ENCODE measurements at regions not wholly inside any gene's neighbourhood (a gene's known extent, or its start where the extent isn't known, plus 50 kb on each side); places are given as distances from the start of the nearest gene placed in this dataset.

DNA sequence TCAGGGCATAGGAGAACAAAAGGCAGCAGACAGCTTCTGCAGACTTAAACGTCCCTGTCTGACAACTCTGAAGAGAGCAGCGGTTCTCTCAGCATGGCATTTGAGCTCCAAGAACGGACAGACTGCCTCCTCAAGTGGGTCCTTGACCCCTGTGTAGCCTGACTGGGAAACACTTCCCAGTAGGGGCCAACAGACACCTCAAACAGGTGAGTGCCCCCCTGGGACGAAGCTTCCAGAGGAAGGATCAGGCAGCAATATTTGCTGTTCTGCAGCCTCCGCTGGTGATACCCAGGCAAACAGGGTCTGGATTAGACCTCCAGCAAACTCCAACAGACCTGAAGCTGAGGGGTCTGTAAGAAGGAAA is 66.9 kb upstream of the NEDD9 start (continued):
- TF ChIP-seq SAFB2 (CRISPR knock-in tag; IDR thresholded peaks at IDR 0.05; ENCODE audit: borderline replicate concordance, low read depth) (peak; percentile 90), ZNF839 (CRISPR knock-in tag; IDR thresholded peaks at IDR 0.05; ENCODE audit: borderline replicate concordance) (0 out of 2 replicates have a peak, but pooled peaks have one; percentile 62), ZNF816 (CRISPR knock-in tag; IDR thresholded peaks at IDR 0.05; ENCODE audit: borderline replicate concordance) (peak; percentile 14; the same call in 1 of the 2 replicates), KAT7 (CRISPR knock-in tag; IDR thresholded peaks at IDR 0.05; ENCODE audit: borderline replicate concordance) (0 out of 2 replicates have a peak, but pooled peaks have one; percentile 2), ARID4A (CRISPR knock-in tag; IDR thresholded peaks at IDR 0.05; ENCODE audit: borderline replicate concordance) (peak; percentile 44; the same call in 1 of the 2 replicates), WIZ (CRISPR knock-in tag; IDR thresholded peaks at IDR 0.05) (peak; percentile 75; the same call in 1 of the 2 replicates), UBTF (CRISPR knock-in tag; IDR thresholded peaks at IDR 0.05) (peak; percentile 3; the same call in 1 of the 2 replicates), ZNF598 (CRISPR knock-in tag; IDR thresholded peaks at IDR 0.05; ENCODE audit: borderline replicate concordance) (peak; percentile 81; the same call in 1 of the 2 replicates), ZNF781 (CRISPR knock-in tag; IDR thresholded peaks at IDR 0.05; ENCODE audit: borderline replicate concordance, not compliant biosample characterization) (peak; percentile 7), ZFP36L1 (CRISPR knock-in tag; IDR thresholded peaks at IDR 0.05) (0 out of 2 replicates have a peak, but pooled peaks have one; percentile 2)
- TF ChIP-seq, protein P1, sequence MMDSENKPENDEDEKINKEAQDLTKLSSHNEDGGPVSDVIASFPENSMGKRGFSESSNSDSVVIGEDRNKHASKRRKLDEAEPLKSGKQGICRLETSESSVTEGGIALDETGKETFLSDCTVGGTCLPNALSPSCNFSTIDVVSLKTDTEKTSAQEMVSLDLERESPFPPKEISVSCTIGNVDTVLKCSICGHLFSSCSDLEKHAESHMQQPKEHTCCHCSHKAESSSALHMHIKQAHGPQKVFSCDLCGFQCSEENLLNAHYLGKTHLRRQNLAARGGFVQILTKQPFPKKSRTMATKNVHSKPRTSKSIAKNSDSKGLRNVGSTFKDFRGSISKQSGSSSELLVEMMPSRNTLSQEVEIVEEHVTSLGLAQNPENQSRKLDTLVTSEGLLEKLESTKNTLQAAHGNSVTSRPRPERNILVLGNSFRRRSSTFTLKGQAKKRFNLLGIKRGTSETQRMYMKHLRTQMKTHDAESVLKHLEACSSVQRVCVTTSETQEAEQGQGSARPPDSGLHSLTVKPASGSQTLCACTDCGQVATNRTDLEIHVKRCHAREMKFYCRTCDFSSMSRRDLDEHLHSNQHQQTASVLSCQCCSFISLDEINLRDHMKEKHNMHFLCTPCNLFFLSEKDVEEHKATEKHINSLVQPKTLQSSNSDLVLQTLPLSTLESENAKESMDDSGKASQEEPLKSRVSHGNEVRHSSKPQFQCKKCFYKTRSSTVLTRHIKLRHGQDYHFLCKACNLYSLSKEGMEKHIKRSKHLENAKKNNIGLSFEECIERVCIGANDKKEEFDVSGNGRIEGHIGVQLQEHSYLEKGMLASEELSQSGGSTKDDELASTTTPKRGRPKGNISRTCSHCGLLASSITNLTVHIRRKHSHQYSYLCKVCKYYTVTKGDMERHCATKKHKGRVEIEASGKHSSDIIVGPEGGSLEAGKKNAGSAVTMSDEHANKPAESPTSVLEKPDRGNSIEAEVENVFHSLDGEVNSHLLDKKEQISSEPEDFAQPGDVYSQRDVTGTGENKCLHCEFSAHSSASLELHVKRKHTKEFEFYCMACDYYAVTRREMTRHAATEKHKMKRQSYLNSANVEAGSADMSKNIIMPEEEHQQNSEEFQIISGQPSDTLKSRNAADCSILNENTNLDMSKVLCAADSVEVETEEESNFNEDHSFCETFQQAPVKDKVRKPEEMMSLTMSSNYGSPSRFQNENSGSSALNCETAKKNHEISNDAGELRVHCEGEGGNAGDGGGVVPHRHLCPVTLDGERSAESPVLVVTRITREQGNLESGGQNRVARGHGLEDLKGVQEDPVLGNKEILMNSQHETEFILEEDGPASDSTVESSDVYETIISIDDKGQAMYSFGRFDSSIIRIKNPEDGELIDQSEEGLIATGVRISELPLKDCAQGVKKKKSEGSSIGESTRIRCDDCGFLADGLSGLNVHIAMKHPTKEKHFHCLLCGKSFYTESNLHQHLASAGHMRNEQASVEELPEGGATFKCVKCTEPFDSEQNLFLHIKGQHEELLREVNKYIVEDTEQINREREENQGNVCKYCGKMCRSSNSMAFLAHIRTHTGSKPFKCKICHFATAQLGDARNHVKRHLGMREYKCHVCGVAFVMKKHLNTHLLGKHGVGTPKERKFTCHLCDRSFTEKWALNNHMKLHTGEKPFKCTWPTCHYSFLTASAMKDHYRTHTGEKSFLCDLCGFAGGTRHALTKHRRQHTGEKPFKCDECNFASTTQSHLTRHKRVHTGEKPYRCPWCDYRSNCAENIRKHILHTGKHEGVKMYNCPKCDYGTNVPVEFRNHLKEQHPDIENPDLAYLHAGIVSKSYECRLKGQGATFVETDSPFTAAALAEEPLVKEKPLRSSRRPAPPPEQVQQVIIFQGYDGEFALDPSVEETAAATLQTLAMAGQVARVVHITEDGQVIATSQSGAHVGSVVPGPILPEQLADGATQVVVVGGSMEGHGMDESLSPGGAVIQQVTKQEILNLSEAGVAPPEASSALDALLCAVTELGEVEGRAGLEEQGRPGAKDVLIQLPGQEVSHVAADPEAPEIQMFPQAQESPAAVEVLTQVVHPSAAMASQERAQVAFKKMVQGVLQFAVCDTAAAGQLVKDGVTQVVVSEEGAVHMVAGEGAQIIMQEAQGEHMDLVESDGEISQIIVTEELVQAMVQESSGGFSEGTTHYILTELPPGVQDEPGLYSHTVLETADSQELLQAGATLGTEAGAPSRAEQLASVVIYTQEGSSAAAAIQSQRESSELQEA (CRISPR knock-in tag; IDR thresholded peaks at IDR 0.05; ENCODE audit: not compliant biosample characterization), result peak; percentile 54
- TF ChIP-seq, protein P2, sequence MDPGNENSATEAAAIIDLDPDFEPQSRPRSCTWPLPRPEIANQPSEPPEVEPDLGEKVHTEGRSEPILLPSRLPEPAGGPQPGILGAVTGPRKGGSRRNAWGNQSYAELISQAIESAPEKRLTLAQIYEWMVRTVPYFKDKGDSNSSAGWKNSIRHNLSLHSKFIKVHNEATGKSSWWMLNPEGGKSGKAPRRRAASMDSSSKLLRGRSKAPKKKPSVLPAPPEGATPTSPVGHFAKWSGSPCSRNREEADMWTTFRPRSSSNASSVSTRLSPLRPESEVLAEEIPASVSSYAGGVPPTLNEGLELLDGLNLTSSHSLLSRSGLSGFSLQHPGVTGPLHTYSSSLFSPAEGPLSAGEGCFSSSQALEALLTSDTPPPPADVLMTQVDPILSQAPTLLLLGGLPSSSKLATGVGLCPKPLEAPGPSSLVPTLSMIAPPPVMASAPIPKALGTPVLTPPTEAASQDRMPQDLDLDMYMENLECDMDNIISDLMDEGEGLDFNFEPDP (CRISPR knock-in tag; conservative IDR thresholded peaks at IDR 0.05), result 0 out of 2 replicates have a peak, but pooled peaks have one; percentile 84

All from HepG2 (cell line).